ENCODE measurements at regions not wholly inside any gene's neighbourhood (a gene's known extent, or its start where the extent isn't known, plus 50 kb on each side); places are given as distances from the start of the nearest gene placed in this dataset.
"Not testable (repeated sequence)": the region's sequence is repeated elsewhere in the genome, so short reads cannot be mapped to it uniquely, and the experiment has no call there.

DNA sequence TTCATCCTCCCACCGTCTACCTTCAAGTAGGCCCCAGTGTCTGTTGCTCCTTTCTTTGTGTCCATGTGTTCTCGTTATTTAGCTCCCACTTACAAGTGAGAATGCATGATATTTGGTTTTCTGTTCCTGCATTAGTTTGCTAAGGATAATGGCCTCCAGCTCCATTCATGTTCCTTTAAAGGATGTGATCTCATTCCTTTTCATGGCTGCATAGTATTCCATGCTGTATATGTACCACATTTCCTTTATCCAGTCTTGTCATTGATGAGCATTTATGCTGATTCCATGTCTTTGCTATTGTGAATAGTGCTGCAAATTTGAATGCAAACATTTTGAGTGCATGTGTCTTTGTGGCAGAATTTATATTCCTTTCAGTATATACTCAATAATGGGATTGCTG is 259.6 kb upstream of the PELI2 start:
- H3K4me3 ChIP-seq (ENCODE audit: low read depth, low read length) = no peak overlapping the region
- TF ChIP-seq, protein P1, sequence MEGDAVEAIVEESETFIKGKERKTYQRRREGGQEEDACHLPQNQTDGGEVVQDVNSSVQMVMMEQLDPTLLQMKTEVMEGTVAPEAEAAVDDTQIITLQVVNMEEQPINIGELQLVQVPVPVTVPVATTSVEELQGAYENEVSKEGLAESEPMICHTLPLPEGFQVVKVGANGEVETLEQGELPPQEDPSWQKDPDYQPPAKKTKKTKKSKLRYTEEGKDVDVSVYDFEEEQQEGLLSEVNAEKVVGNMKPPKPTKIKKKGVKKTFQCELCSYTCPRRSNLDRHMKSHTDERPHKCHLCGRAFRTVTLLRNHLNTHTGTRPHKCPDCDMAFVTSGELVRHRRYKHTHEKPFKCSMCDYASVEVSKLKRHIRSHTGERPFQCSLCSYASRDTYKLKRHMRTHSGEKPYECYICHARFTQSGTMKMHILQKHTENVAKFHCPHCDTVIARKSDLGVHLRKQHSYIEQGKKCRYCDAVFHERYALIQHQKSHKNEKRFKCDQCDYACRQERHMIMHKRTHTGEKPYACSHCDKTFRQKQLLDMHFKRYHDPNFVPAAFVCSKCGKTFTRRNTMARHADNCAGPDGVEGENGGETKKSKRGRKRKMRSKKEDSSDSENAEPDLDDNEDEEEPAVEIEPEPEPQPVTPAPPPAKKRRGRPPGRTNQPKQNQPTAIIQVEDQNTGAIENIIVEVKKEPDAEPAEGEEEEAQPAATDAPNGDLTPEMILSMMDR (IDR thresholded peaks at IDR 0.05; ENCODE audit: low read depth, low read length) = no peak

DNA sequence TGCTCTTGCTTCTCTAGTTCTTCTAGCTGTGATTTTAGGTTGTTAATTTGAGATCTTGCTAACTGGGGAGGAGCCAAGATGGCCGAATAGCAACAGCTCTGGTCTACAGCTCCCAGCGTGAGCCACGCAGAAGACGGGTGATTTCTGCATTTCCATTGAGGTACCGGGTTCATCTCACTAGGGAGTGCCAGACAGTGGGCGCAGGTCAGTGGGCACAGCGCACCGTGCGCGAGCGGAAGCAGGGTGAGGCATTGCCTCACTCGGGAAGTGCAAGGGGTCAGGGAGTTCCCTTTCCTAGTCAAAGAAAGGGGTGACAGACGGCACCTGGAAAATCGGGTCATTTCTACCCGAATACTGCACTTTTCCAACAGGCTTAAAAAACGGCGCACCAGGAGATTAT is 256.6 kb upstream of the PELI2 start:
- H3K4me3 ChIP-seq (ENCODE audit: low read depth, low read length) = not testable (repeated sequence)

DNA sequence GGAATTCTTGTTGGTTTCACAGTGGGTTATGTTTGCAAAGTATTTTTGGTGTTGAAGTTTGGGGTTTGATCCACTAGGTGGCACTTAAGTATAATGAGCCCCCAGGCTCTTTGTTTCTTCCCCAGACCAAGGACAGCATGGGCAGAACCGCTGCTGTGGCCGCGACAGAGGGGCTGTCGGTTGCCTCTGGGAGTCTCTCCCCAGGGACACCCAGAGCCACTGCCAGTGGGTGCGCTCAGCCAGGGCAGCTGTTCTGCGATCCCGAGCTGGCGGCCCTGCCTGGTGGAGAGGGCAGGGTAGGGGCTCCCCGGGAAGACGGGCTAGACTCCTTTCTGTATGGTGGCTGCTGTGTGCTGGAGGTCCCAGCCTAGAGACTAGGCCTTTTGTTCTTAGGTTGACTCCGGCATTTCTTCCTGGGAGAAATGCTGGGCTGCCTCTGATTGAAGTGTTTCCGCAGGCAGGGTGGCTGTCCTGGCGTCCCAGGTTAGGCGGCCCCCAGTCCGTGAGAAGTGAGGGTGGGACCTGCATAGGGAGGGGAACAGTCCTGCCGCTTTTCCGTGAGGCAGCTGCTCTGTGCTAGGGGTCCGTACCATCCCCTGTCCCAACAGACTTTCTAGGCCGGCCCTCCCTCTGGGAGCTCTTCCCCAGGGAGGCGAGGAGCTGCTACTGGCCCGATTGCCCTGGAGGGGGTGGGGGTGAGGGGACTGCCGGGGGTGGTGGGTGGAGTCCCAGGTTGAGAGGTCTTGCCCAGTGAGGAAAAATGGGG is 253.1 kb upstream of the PELI2 start:
- no peak overlapping the region for H3K4me3 ChIP-seq (ENCODE audit: low read depth, low read length)
- TF ChIP-seq, protein P1 (IDR thresholded peaks at IDR 0.05; ENCODE audit: low read depth, low read length) = no peak

DNA sequence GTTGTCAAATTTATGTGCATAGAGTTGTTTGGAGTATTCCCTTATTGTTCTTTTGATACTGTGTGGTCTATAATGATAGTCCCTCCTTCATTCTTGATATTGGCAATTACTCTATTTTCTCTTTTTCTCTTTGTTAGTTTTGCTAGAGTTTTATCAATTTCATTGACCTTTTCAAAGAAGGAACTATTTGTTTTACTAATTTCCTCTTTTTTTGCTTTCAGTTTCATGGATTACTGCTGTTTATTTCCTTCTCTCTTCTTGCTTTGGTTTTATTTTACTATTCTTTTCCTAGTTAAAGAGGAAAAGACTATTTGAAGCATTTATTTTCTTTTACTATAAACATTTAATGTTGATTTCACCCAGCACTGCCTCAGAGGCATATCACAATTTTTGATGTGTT is 250.9 kb upstream of the PELI2 start:
- TF ChIP-seq, protein P1 (IDR thresholded peaks at IDR 0.05; ENCODE audit: low read depth, low read length) = no peak
- no peak overlapping the region for H3K4me3 ChIP-seq (ENCODE audit: low read depth, low read length)

DNA sequence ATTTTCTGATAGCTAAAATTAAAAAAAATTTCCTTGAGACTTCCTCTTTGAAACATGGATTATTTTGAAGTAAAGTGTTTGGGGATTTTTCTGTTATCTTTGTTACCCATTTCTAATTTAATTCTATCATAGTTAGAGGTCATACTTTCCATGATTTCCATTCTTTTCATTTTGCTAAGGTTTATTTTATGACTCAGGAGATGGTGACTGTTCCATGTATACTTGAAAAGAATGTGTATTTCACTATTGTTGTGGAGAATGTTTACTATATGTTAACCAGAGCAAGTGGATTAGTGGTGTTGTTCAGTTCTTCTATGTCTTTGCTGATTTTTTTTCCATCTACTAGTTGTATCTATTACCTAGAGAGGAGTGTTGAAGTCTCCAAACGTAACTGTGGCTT is 250.5 kb upstream of the PELI2 start:
- TF ChIP-seq, protein P1 (IDR thresholded peaks at IDR 0.05; ENCODE audit: low read depth, low read length) = no peak
- H3K4me3 ChIP-seq (ENCODE audit: low read depth, low read length) = no peak overlapping the region

DNA sequence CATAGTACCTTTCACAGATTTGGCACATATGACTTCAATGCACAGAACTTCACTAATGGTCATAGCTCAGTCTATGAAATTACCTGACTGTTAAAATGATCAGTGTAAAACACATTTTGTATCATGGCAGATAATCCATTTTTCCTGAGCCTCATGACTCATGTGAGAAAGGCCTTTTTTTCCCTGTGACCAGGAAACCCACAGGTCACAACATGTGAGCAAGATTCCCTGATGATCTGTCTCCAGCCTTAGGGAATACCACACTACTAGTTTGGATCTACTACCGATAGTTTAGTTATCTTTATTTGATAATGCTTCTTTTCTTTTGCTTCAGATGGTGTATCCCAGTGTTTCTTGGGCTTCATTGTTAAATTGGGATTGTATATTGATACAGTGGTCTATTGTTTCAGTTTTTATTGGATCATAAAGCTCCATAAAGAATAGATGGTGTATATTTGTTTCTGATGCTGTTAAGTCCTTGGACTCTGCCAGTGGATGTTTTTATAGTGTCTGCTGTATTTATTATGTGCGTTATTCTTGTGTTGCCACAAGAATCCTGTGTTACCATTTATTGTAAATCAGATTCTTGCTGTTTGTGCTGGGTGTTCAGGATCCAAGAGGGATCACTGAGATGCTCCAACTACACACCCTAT is 248.7 kb upstream of the PELI2 start:
- TF ChIP-seq, protein P1 (IDR thresholded peaks at IDR 0.05; ENCODE audit: low read depth, low read length) = no peak

DNA sequence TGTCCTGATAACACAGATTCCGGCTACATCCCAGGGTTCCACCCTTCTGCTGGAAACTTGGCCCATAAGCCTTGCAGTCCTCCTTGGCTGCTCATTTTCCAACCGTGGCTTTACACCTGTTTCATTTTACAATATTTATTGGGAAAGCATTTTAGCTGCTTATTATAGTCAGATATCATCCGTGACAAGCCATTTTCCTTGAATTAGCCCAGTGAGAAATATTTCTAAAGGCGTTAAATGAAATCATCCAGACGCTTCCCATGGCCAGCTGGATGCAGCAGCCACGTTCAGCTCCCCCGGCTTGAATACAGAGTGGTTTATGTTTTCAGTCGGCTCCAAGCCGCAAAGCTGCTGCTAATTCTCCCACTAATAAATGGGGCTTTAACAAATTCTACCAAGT is 245.0 kb upstream of the PELI2 start:
- H3K4me3 ChIP-seq (ENCODE audit: low read depth, low read length) = no peak overlapping the region
- TF ChIP-seq, protein P1 (IDR thresholded peaks at IDR 0.05; ENCODE audit: low read depth, low read length) = no peak

More for the DNA sequence above, 248.7 kb upstream of the PELI2 start:
- H3K4me3 ChIP-seq (ENCODE audit: low read depth, low read length) = no peak overlapping the region
